Activated CD8-positive, alpha-beta memory T cell treated with anti-CD3 and anti-CD28 coated beads for 24 hours (primary cell): ENCODE measurements at regions not wholly inside any gene's neighbourhood (a gene's known extent, or its start where the extent isn't known, plus 50 kb on each side); places are given as distances from the start of the nearest gene placed in this dataset.

ENCODE experiments used
- DNase-seq: peaks from one replicate; pipeline ENCODE4 v3.0.0-alpha.2; 2020

GRCh38 chr3:18071833-18072232 is 329.4 kb upstream of the TBC1D5 start:
- no peak for DNase-seq

- DNase-seq: no peak
These were observed 328.5 kb upstream of the TBC1D5 start for GRCh38 chr3:18070944-18071343.

GRCh38 chr3:18070231-18070630 is 327.8 kb upstream of the TBC1D5 start:
- DNase-seq: no peak

- no peak for DNase-seq
These were observed 327.1 kb upstream of the TBC1D5 start for GRCh38 chr3:18069568-18069967.

GRCh38 chr3:18066899-18067582 is 324.6 kb upstream of the TBC1D5 start:
- no peak for DNase-seq

GRCh38 chr3:18064586-18064985 is 322.2 kb upstream of the TBC1D5 start:
- DNase-seq: no peak

GRCh38 chr3:18062657-18063025 is 320.2 kb upstream of the TBC1D5 start:
- DNase-seq: no peak

GRCh38 chr3:18061737-18062656 is 319.6 kb upstream of the TBC1D5 start:
- no peak for DNase-seq

GRCh38 chr3:18058666-18059065 is 316.2 kb upstream of the TBC1D5 start:
- DNase-seq: no peak

GRCh38 chr3:18057471-18058091 is 315.1 kb upstream of the TBC1D5 start:
- DNase-seq: no peak

GRCh38 chr3:18054625-18055024 is 312.2 kb upstream of the TBC1D5 start:
- DNase-seq: no peak

GRCh38 chr3:18051306-18051705 is 308.9 kb upstream of the TBC1D5 start:
- no peak for DNase-seq

GRCh38 chr3:18049096-18049495 is 306.7 kb upstream of the TBC1D5 start:
- DNase-seq: no peak

GRCh38 chr3:18047052-18047451 is 304.6 kb upstream of the TBC1D5 start:
- no peak for DNase-seq

GRCh38 chr3:18046131-18046915 is 303.9 kb upstream of the TBC1D5 start:
- no peak for DNase-seq

GRCh38 chr3:18044971-18045880 is 302.8 kb upstream of the TBC1D5 start:
- DNase-seq: no peak

- no peak for DNase-seq
These were observed 301.8 kb upstream of the TBC1D5 start for GRCh38 chr3:18044191-18044590.

GRCh38 chr3:18036450-18036815 is 294.0 kb upstream of the TBC1D5 start:
- DNase-seq: no peak

- DNase-seq: no peak
These were observed 293.4 kb upstream of the TBC1D5 start for GRCh38 chr3:18035641-18036449.

GRCh38 chr3:18033581-18034108 is 291.2 kb upstream of the TBC1D5 start:
- DNase-seq: no peak

- DNase-seq: no peak
These were observed 288.0 kb upstream of the TBC1D5 start for GRCh38 chr3:18030371-18030870.
